A172 (cell line): ENCODE measurements at regions not wholly inside any gene's neighbourhood (a gene's known extent, or its start where the extent isn't known, plus 50 kb on each side); places are given as distances from the start of the nearest gene placed in this dataset.
A peak's percentile ranks its signal among the peaks of the same experiment; 100 is the strongest.
"Not testable (repeated sequence)": the region's sequence is repeated elsewhere in the genome, so short reads cannot be mapped to it uniquely, and the experiment has no call there.

Experiments
- DNase-seq: peaks from one replicate; pipeline ENCODE4 v3.0.0-alpha.2; 2015; ENCODE audit warnings: low spot score

- peak; percentile 44 for DNase-seq
Measured at GRCh38 chr4:162475246-162475645, 311.4 kb upstream of the FSTL5 start.

- no peak for DNase-seq
Measured at GRCh38 chr4:162469977-162470376, 306.2 kb upstream of the FSTL5 start.

- DNase-seq: not testable (repeated sequence)
Measured at GRCh38 chr4:162465356-162465755, 301.6 kb upstream of the FSTL5 start.

GRCh38 chr4:162461952-162462351 lies 298.2 kb upstream of the FSTL5 start:
- DNase-seq: no peak

- DNase-seq: no peak
Measured at GRCh38 chr4:162458051-162458450, 294.3 kb upstream of the FSTL5 start.

GRCh38 chr4:162457071-162457865 lies 293.5 kb upstream of the FSTL5 start:
- no peak for DNase-seq

GRCh38 chr4:162456106-162456505 lies 292.3 kb upstream of the FSTL5 start:
- no peak for DNase-seq

GRCh38 chr4:162450531-162451035 lies 286.8 kb upstream of the FSTL5 start:
- DNase-seq: no peak

- no peak for DNase-seq
Measured at GRCh38 chr4:162443510-162443909, 279.7 kb upstream of the FSTL5 start.

- DNase-seq: no peak
Measured at GRCh38 chr4:162442128-162442527, 278.3 kb upstream of the FSTL5 start.

GRCh38 chr4:162422312-162422711 lies 258.5 kb upstream of the FSTL5 start:
- DNase-seq: no peak

GRCh38 chr4:162410854-162411253 lies 247.1 kb upstream of the FSTL5 start:
- DNase-seq: no peak

- DNase-seq: no peak
Measured at GRCh38 chr4:162409048-162409447, 245.2 kb upstream of the FSTL5 start.

- DNase-seq: no peak
Measured at GRCh38 chr4:162408309-162408708, 244.5 kb upstream of the FSTL5 start.

GRCh38 chr4:162406637-162407365 lies 243.0 kb upstream of the FSTL5 start:
- DNase-seq: no peak

GRCh38 chr4:162403932-162404331 lies 240.1 kb upstream of the FSTL5 start:
- DNase-seq: no peak

- no peak for DNase-seq
Measured at GRCh38 chr4:162403419-162403818, 239.6 kb upstream of the FSTL5 start.

GRCh38 chr4:162401021-162401420 lies 237.2 kb upstream of the FSTL5 start:
- no peak for DNase-seq

GRCh38 chr4:162392946-162393345 lies 229.1 kb upstream of the FSTL5 start:
- no peak for DNase-seq

- DNase-seq: no peak
Measured at GRCh38 chr4:162366146-162366545, 202.3 kb upstream of the FSTL5 start.

GRCh38 chr4:162364651-162365050 lies 200.9 kb upstream of the FSTL5 start:
- DNase-seq: no peak

GRCh38 chr4:162360369-162361149 lies 196.8 kb upstream of the FSTL5 start:
- no peak for DNase-seq
